Left lobe of liver (tissue), 2 donors: ENCODE measurements at regions not wholly inside any gene's neighbourhood (a gene's known extent, or its start where the extent isn't known, plus 50 kb on each side); places are given as distances from the start of the nearest gene placed in this dataset.
A peak's percentile ranks its signal among the peaks of the same experiment; 100 is the strongest.

ENCODE experiments used
- ATAC-seq: fragments of 200-7000 bp; cut with Tn5 transposase; one replicate; pipeline ENCODE4 v1.9.1; 2020; ENCODE audit warnings: mild to moderate bottlenecking, moderate library complexity
- DNase-seq: peaks from one replicate; pipeline ENCODE4 v3.0.0-alpha.2; 2020; ENCODE audit warnings: low spot score
- donor health status: DM: no; HTN: no; CAD: no; lungs with moderate emphysema.
- donor health status: DM: no; HTN: yes; CAD: no.

GRCh38 chr10:3418041-3418754 is 245.6 kb upstream of the PITRM1 start:
- no peak for ATAC-seq

GRCh38 chr10:3417096-3417495 is 244.5 kb upstream of the PITRM1 start:
- peak; percentile 27 for DNase-seq
- ATAC-seq, result no peak

More at GRCh38 chr10:3418041-3418754, 245.6 kb upstream of the PITRM1 start:
- DNase-seq, result no peak

GRCh38 chr10:3415878-3416605 is 243.5 kb upstream of the PITRM1 start:
- ATAC-seq (no peak), DNase-seq (peak; percentile 37)

GRCh38 chr10:3415038-3415736 is 242.6 kb upstream of the PITRM1 start:
- no peak for ATAC-seq
- DNase-seq, result peak; percentile 35

GRCh38 chr10:3414667-3415023 is 242.1 kb upstream of the PITRM1 start:
- DNase-seq, result no peak
- no peak for ATAC-seq

GRCh38 chr10:3413937-3414666 is 241.5 kb upstream of the PITRM1 start:
- DNase-seq (peak; percentile 31), ATAC-seq (no peak)

GRCh38 chr10:3412646-3413045 is 240.1 kb upstream of the PITRM1 start:
- DNase-seq (no peak), ATAC-seq (no peak)

- ATAC-seq (no peak), DNase-seq (peak; percentile 34)
These were observed 239.5 kb upstream of the PITRM1 start for GRCh38 chr10:3412071-3412582.

GRCh38 chr10:3411044-3411443 is 238.5 kb upstream of the PITRM1 start:
- ATAC-seq (no peak), DNase-seq (no peak)

GRCh38 chr10:3409928-3410327 is 237.3 kb upstream of the PITRM1 start:
- DNase-seq, result no peak
- ATAC-seq, result no peak

- ATAC-seq, result no peak
These were observed 236.2 kb upstream of the PITRM1 start for GRCh38 chr10:3408603-3409365.

GRCh38 chr10:3407208-3407607 is 234.6 kb upstream of the PITRM1 start:
- ATAC-seq (no peak), DNase-seq (peak; percentile 38)

More at GRCh38 chr10:3408603-3409365, 236.2 kb upstream of the PITRM1 start:
- DNase-seq, result peak; percentile 31

GRCh38 chr10:3406556-3406955 is 234.0 kb upstream of the PITRM1 start:
- ATAC-seq (no peak), DNase-seq (no peak)

GRCh38 chr10:3404381-3404780 is 231.8 kb upstream of the PITRM1 start:
- ATAC-seq, result no peak

GRCh38 chr10:3402187-3402751 is 229.7 kb upstream of the PITRM1 start:
- no peak for DNase-seq
- ATAC-seq, result no peak

More at GRCh38 chr10:3404381-3404780, 231.8 kb upstream of the PITRM1 start:
- DNase-seq, result no peak

- ATAC-seq (no peak), DNase-seq (no peak)
These were observed 228.9 kb upstream of the PITRM1 start for GRCh38 chr10:3401491-3401938.

- DNase-seq (no peak), ATAC-seq (peak; percentile 19)
These were observed 227.8 kb upstream of the PITRM1 start for GRCh38 chr10:3400348-3400747.

GRCh38 chr10:3399756-3400155 is 227.2 kb upstream of the PITRM1 start:
- no peak for DNase-seq
- no peak for ATAC-seq

- DNase-seq, result no peak
- ATAC-seq, result peak; percentile 59
These were observed 226.5 kb upstream of the PITRM1 start for GRCh38 chr10:3398825-3399646.
